LNCAP (cell line): ENCODE measurements at regions not wholly inside any gene's neighbourhood (a gene's known extent, or its start where the extent isn't known, plus 50 kb on each side); places are given as distances from the start of the nearest gene placed in this dataset.

ENCODE experiments used
- TF ChIP-seq, protein P1 (sequence below): fragments of 450-650 bp; IDR thresholded peaks from 2 replicates; pipeline ENCODE4 v1.5.1; 2017; ENCODE audit warnings: mild to moderate bottlenecking

DNA sequence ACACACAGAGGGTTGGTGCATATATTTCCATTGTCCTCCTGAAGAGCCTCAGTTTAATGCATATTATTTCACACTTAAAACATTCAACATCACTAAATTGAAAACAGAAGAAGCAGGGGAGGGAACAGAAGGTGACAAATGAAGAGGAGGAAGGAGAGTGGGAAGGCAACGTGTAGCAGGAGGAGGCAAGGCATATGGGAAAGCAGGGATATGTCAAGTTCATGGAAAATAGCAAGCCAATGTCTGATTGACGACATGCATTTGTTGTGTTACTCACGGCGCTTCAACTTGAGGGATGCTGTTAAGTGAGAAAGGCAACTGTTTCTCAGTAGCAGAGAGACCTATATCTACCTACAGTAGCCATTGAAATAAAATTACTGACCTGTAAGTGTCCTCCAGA, 154.5 kb downstream of the NSUN3 start:
- TF ChIP-seq, protein P1, sequence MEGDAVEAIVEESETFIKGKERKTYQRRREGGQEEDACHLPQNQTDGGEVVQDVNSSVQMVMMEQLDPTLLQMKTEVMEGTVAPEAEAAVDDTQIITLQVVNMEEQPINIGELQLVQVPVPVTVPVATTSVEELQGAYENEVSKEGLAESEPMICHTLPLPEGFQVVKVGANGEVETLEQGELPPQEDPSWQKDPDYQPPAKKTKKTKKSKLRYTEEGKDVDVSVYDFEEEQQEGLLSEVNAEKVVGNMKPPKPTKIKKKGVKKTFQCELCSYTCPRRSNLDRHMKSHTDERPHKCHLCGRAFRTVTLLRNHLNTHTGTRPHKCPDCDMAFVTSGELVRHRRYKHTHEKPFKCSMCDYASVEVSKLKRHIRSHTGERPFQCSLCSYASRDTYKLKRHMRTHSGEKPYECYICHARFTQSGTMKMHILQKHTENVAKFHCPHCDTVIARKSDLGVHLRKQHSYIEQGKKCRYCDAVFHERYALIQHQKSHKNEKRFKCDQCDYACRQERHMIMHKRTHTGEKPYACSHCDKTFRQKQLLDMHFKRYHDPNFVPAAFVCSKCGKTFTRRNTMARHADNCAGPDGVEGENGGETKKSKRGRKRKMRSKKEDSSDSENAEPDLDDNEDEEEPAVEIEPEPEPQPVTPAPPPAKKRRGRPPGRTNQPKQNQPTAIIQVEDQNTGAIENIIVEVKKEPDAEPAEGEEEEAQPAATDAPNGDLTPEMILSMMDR: no peak

DNA sequence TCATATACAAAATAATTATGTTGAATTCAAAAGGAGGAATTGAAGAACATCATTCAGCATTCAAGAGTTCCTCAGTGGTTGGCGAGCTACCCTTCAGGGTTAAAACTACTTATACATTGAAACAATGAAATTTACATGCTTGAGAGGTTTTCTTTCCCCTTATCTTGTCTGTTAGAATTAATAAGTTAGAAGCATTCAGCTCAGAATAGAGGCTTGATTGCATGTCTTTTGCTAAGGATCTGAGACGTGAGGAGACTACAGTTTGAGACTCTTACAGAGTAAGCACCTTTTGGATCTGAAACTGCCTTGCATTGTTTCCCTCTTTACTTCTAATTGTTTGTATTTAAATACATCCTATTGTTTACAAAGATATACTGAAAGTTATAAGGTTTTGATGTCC, 157.6 kb downstream of the NSUN3 start:
- TF ChIP-seq, protein P1: no peak

DNA sequence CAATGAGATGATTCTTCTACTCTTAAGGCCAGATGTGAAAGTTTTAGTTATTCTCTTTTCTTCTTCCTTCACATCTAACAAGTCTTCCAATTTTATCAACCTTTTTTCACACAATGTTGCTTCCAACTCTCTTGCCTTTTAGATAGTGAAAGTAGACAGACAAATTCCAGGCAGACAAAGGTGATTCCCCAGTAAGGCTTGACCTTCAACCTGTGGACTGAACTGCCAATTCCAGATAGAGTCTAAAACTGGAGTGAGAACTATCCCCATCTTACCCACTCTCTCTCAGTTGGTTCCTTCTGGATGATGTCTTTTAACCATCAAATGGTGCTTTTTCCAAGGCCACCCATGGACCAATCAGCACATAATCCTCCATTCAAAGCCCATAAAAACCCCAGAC, 159.0 kb downstream of the NSUN3 start:
- TF ChIP-seq, protein P1: no peak

DNA sequence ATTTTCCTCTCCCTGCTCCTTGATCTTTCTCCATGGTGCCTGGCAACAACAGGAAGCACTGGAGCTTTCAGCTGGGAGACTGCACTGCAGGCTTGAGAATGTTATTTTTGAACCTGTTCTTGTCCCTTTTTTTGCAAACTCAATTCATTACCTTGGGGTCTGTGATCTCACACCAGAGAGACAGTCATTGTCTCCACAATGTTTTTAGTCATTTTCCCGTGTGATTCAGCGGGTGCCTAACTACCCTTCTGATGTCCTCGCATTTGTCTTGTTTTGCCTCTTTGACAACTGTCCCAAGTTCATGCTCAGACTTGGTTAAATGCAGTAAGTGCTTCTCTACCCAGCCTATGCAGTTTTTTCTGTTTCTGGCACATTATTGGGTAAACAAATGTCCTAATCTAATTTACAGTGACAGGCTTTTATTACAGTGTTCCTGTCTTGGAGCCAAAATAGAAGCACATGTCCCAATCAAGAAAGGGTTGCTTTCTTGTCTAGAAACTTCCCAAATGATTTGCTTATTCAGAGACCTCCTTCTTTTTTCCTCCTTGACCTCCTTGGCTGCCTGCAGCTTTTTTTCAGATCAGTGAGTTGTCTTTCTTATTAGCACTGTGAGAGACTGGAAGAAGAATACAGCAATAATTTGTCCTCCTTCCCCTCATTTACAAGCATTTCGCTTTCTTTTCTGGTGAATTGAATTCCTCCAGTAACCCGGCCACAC, 162.4 kb downstream of the NSUN3 start:
- TF ChIP-seq, protein P1: no peak

DNA sequence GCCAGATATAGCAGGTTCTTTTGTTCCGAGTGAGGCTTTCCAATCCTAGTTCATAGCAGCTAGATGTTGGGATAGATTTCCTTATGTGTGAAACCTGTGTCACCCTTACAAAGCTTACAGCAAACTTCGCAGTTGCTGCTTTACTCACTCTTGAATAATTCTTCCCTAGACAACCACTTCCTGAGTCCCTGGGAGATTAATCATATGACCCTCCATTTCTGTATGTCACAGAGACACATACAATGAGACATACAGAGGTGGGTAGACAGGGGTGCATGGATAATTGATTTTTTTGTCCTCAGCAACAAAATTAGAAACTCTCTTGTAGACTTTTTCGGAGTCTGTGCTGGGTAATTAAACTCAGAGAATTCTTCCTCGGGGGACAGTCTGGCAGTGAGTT, 163.2 kb downstream of the NSUN3 start:
- TF ChIP-seq, protein P1: no peak

DNA sequence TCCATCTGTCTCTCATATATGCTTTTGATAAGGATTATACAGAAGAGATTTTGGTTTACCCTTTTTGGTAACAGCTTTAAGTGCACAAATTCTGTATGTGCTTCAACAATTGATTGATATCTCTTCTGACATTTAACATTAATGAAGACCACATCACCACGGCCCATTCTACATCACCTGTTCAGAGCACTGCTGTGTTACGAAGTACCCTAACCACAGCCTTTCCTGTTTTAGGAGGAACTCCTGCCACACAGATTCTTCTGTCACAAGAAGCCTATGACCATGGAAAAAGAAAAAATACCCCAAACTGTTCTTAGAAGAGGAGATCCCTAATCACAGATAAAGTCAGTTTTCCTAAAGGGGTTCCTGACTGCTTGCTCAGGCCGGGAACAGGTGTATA, 170.1 kb downstream of the NSUN3 start:
- TF ChIP-seq, protein P1: no peak

DNA sequence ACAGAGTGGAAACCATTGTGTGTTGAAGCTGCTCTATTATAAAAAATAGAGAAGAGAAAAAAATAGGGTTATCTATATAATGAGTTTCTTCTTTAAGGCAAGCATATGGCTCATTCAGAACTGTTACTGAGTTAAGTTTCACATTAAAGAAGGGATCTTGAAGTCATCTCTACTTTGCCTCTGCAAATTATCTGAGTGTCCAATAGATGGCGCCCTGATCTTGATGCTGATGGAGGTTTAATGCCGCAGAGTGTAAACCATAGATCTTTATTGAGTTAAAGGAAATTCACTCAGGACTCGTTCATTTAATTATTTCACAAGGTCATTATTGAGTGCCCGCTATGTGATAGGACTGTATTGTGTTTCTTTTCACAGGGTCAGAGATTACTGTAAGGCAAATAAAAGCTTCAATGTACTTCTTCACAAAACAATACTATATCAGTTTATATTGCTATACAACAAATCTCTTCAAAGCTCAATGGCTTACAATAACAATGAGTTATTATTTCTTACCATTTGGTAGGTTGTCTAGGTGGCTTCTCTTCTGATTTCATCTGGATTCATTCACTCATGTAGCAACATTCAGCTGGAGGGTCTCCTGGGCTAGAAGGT, 171.4 kb downstream of the NSUN3 start:
- TF ChIP-seq, protein P1: peak; percentile 86
